Ovary (tissue), 7 donors: ENCODE measurements at regions not wholly inside any gene's neighbourhood (a gene's known extent, or its start where the extent isn't known, plus 50 kb on each side); places are given as distances from the start of the nearest gene placed in this dataset.

Experiments
- DNase-seq, 5 donors: peaks; one replicate each; pipeline ENCODE4 v3.0.0-alpha.2; 2019 to 2020
- H3K27ac ChIP-seq, 2 donors: fragments of 200-600 bp; one replicate each; pipeline versions ENCODE4 v1.5.1 to v1.8.0; 2019 to 2022
- H3K27me3 ChIP-seq: fragments of 200-600 bp; one replicate; pipeline ENCODE4 v1.8.0; 2022
- H3K36me3 ChIP-seq: fragments of 200-600 bp; sonication (generic); one replicate; pipeline ENCODE4 v1.5.1; 2019
- H3K4me1 ChIP-seq: one replicate; pipeline ENCODE4 v1.8.1; 2013; ENCODE audit warnings: mild to moderate bottlenecking, moderate library complexity; ENCODE audit not compliant: insufficient read depth
- H3K4me3 ChIP-seq: fragments of 200-600 bp; sonication (generic); one replicate; pipeline ENCODE4 v1.5.1; 2017
- H3K9me3 ChIP-seq, 2 donors: fragments of 200-600 bp in 1 of 2; sonication (generic) in 1 of 2; one replicate each; pipeline versions ENCODE4 v1.5.1 to v1.8.1; 2013 to 2019; ENCODE audit warnings: mild to moderate bottlenecking in 1 of 2, moderate library complexity in 1 of 2
- CTCF ChIP-seq, 3 donors: fragments of 450-650 bp in 2 of 3; fragments of 200-600 bp in 1 of 3; IDR thresholded peaks; one replicate each; pipeline versions ENCODE4 v1.5.1 to v1.8.0; 2016 to 2022; ENCODE audit warnings: antibody characterized with exemption in 3 of 3, mild to moderate bottlenecking in 1 of 3
- EP300 ChIP-seq: sonication (generic); formaldehyde crosslinking; IDR thresholded peaks from one replicate; pipeline ENCODE4 v1.6.1; 2017; ENCODE audit warnings: antibody characterized with exemption
- POLR2A ChIP-seq: fragments of 450-650 bp; IDR thresholded peaks from one replicate; pipeline ENCODE4 v1.6.1; 2017; ENCODE audit warnings: antibody characterized with exemption, mild to moderate bottlenecking, moderate library complexity
- WGBS, 3 donors: extraction: QIAGEN DNeasy Blood & Tissue Kit in 1 of 3; methylation state at CpG; one replicate each; pipeline versions ENCODE4 v1.1.5 to v1.1.7; 2013 to 2017; 5-methylcytosine and 5-hydroxymethylcytosine counted together
- intact Hi-C, 4 donors: fragments of 100-400 bp; cut with DNase I; formaldehyde crosslinking; loops; one replicate each; pipeline versions ENCODE4 v1.11.0 to v1.15.1; 2022 to 2023
- donor health status: DM: no; HTN: no; CAD: no; lungs with moderate emphysema.
- donor health status: DM: no; HTN: no; CAD: no.
- donor health status: Bipolar disorder and iron deficiency.
- donor health status: DM: no; HTN: no; CAD: no.
- donor health status: DM: yes; HTN: yes; CAD: no.

DNA sequence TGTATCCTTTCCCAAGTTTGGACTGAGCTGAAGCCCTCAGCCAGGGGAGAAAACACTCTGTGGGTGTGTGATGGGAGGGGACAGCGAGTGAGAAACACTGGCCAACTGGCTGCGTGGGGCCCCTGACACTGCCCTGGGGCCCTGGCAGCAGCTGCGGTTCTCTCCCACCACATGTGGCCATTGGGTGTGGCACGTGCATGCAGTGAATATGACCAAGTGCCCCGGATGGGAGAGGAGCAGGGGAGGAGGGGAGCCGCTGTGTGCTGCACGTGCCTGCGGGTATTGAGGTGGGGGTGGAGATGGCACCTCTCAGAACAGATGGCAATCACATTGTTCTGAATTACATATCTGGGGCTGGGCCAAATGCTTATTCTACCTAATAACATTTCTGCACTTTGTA lies 242.4 kb upstream of the PCSK5 start:
- Histone ChIP-seq H3K27ac (no peak overlapping the region), H3K9me3 (no peaks in the 10 kb centered on the region), H3K36me3 (no peaks in the 10 kb centered on the region), H3K27me3 (no peaks in the 10 kb centered on the region), H3K4me1 (peaks cover 2% of the 10 kb centered on the region), H3K4me3 (no peak overlapping the region)
- intact Hi-C loops = no loop called here
- DNase-seq = no peak
- TF ChIP-seq CTCF (IDR thresholded peaks at IDR 0.05) (no peak), POLR2A (no peak), EP300 (no peak)
- WGBS, 3 donors = 90 to 96% (median 92%) methylated on average over 8 of the region's 8 CpGs

DNA sequence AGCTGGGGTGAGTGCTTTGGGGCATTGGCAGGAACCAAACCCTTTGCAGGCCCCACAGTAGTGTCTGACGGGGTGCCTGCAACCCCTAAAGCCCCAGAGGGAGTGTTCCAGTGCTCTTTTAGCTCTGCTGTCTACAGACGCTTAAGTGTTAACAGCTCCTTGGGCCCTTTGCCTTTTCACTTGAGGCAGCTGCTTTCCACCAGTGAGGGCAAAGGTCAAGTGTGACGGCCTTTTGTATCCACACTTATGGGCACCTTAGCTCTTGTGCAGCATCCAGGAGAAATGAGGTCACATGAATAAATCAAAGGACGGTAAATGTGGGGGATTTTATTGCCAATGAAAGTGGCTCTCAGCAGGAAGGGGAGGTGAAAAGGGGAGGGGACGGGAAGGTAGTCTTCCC lies 241.4 kb upstream of the PCSK5 start:
- Histone ChIP-seq H3K27me3 (no peaks in the 10 kb centered on the region), H3K4me3 (no peak overlapping the region), H3K9me3 (no peaks in the 10 kb centered on the region), H3K4me1 (peaks cover 2% of the 10 kb centered on the region), H3K27ac (no peak overlapping the region), H3K36me3 (no peaks in the 10 kb centered on the region)
- DNase-seq = no peak
- TF ChIP-seq POLR2A = no peak
- no peak for TF ChIP-seq EP300
- TF ChIP-seq CTCF (IDR thresholded peaks at IDR 0.05) = no peak
- intact Hi-C loops = no loop called here
- 89 to 94% (median 91%) methylated on average over 5 of the region's 5 CpGs for WGBS, 3 donors

DNA sequence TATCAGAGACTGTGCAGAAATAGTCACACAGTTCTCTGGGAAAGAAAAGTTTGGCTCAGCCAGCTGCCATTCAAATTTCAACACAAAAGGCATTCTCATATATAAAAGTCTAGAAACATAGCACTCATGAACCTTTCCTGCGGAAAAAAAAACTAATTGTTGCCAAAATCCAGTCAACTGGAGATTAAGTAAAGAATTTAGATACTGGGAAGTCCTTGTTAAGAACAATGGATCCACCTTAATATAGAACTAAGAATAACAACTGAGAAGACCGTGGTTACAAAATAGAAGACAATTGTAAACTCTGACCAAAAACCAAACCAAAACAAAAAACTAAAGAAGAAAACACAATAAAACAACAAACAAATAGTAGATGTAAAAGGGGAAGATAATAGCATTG lies 238.8 kb upstream of the PCSK5 start:
- H3K9me3 ChIP-seq = no peaks in the 10 kb centered on the region
- H3K4me1 ChIP-seq = no peaks in the 10 kb centered on the region
- no peaks in the 10 kb centered on the region for H3K36me3 ChIP-seq
- no peak for DNase-seq
- H3K27ac ChIP-seq = no peak overlapping the region
- intact Hi-C loops = no loop called here
- 64 to 76% (median 65%) methylated on average over 2 of the region's 2 CpGs for WGBS, 3 donors
- no peak overlapping the region for H3K4me3 ChIP-seq
- no peaks in the 10 kb centered on the region for H3K27me3 ChIP-seq
- TF ChIP-seq POLR2A (no peak), EP300 (no peak), CTCF (IDR thresholded peaks at IDR 0.05) (no peak)

DNA sequence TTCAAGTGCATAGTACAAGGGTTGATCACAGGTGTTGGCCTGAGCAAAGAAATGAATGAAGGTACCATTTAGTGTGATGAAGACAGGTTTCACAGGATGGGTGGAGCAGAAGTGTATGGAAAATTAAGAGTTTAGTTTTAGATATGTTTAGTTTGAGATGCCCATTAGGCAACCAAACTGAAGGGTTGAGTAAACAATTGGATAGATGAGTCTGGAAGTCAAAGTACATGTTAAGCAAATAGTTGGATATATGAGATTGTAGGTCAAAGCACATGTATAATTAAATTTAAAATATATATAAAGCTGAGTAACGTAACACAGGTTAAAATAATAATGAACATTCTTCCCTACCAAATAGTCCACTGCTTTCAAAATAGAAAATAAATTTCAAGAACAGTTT lies 237.1 kb upstream of the PCSK5 start:
- Histone ChIP-seq H3K36me3 (no peaks in the 10 kb centered on the region), H3K27me3 (no peaks in the 10 kb centered on the region), H3K4me3 (no peak overlapping the region), H3K4me1 (no peaks in the 10 kb centered on the region), H3K9me3 (no peaks in the 10 kb centered on the region), H3K27ac (no peak overlapping the region)
- TF ChIP-seq POLR2A = no peak
- TF ChIP-seq EP300 = no peak
- TF ChIP-seq CTCF (IDR thresholded peaks at IDR 0.05) = no peak
- no peak for DNase-seq
- WGBS, 3 donors = 87 to 98% (median 97%) methylated on average over 1 of the region's 1 CpG
- intact Hi-C loops = no loop called here

DNA sequence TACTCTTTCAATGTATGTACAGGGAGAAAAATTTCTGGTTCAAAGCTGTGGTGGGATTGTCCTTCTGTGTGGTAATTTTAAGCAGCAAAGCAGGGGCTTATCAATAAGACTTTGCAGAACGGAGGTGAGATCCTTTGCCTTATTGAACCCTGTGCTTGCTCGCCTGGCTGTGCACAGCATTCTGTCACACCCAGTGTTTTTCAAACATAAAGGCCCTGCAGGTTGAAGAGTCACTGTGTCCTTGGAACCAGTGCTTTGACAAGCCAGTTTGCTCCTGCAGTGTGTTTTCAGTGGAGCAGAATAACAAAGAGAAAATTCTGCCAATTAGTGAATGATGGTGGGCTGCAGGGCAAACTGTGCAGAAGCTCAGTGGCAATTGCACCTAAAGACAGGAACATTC lies 236.7 kb upstream of the PCSK5 start:
- intact Hi-C loops = no loop called here
- DNase-seq = no peak
- WGBS, 3 donors = 89 to 90% (median 89%) methylated on average over 2 of the region's 2 CpGs
- no peaks in the 10 kb centered on the region for H3K27me3 ChIP-seq
- H3K4me3 ChIP-seq = no peak overlapping the region
- no peak for TF ChIP-seq EP300
- TF ChIP-seq POLR2A = no peak
- no peaks in the 10 kb centered on the region for H3K9me3 ChIP-seq
- no peak overlapping the region for H3K27ac ChIP-seq
- H3K4me1 ChIP-seq = no peaks in the 10 kb centered on the region
- H3K36me3 ChIP-seq = no peaks in the 10 kb centered on the region
